Colonic mucosa (tissue), 4 donors: ENCODE measurements at regions not wholly inside any gene's neighbourhood (a gene's known extent, or its start where the extent isn't known, plus 50 kb on each side); places are given as distances from the start of the nearest gene placed in this dataset.

Source experiments
- DNase-seq: peaks from one replicate; pipeline ENCODE4 v3.0.0-alpha.2; 2020
- H3K27ac ChIP-seq: fragments of 200-600 bp; one replicate; pipeline ENCODE4 v1.8.0; 2021
- H3K27me3 ChIP-seq: fragments of 200-600 bp; one replicate; pipeline ENCODE4 v1.8.0; 2021
- H3K36me3 ChIP-seq: fragments of 200-600 bp; one replicate; pipeline ENCODE4 v1.8.0; 2021
- H3K4me1 ChIP-seq: fragments of 200-600 bp; one replicate; pipeline ENCODE4 v1.8.0; 2021; ENCODE audit warnings: mild to moderate bottlenecking
- H3K4me3 ChIP-seq: fragments of 200-600 bp; one replicate; pipeline ENCODE4 v1.8.0; 2021
- H3K9ac ChIP-seq, 2 donors: one replicate each; pipeline ENCODE4 v1.7.0; 2013; ENCODE audit warnings: control low read depth in 2 of 2, low read depth in 2 of 2, low read length in 2 of 2
- H3K9me3 ChIP-seq: fragments of 200-600 bp; one replicate; pipeline ENCODE4 v1.8.0; 2021
- intact Hi-C: fragments of 100-400 bp; cut with DNase I; formaldehyde crosslinking; loops from one replicate; pipeline ENCODE4 v1.14.1; 2022
- TF ChIP-seq, protein P1 (sequence below): fragments of 200-600 bp; IDR thresholded peaks from one replicate; pipeline ENCODE4 v1.8.0; 2022; ENCODE audit warnings: antibody characterized with exemption, mild to moderate bottlenecking
- donor health status: healthy.
- donor health status: DM: no; HTN: no; CAD: no.
- donor health status: DM: no; HTN: no; CAD: no.

DNA sequence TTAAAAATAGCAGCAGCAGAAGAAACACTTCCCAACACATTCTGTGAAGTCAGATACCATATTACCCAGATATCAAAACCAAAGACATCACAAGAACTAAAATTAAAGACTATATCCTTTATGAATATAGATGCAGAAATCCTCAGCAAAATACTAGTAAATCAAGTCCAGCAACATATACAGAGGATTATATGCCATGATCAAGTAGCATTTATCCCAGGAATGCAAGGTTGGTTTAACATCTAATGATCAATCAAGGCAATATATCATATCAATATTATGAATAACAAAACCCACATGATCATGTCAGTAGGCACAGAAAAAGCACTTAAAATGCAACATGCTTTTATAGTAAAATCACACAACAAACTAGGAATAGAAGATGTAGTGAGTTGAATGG, 88.1 kb downstream of the RPS24 start:
- intact Hi-C loops, result no loop called here
- H3K4me1 ChIP-seq, result no peaks in the 10 kb centered on the region
- no peaks in the 10 kb centered on the region for H3K36me3 ChIP-seq
- H3K4me3 ChIP-seq, result no peak overlapping the region
- H3K27me3 ChIP-seq, result no peaks in the 10 kb centered on the region
- TF ChIP-seq, protein P1, sequence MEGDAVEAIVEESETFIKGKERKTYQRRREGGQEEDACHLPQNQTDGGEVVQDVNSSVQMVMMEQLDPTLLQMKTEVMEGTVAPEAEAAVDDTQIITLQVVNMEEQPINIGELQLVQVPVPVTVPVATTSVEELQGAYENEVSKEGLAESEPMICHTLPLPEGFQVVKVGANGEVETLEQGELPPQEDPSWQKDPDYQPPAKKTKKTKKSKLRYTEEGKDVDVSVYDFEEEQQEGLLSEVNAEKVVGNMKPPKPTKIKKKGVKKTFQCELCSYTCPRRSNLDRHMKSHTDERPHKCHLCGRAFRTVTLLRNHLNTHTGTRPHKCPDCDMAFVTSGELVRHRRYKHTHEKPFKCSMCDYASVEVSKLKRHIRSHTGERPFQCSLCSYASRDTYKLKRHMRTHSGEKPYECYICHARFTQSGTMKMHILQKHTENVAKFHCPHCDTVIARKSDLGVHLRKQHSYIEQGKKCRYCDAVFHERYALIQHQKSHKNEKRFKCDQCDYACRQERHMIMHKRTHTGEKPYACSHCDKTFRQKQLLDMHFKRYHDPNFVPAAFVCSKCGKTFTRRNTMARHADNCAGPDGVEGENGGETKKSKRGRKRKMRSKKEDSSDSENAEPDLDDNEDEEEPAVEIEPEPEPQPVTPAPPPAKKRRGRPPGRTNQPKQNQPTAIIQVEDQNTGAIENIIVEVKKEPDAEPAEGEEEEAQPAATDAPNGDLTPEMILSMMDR, result no peak
- H3K9me3 ChIP-seq, result no peaks in the 10 kb centered on the region
- H3K27ac ChIP-seq, result no peak overlapping the region
- no peak overlapping the region for H3K9ac ChIP-seq
- DNase-seq, result no peak

DNA sequence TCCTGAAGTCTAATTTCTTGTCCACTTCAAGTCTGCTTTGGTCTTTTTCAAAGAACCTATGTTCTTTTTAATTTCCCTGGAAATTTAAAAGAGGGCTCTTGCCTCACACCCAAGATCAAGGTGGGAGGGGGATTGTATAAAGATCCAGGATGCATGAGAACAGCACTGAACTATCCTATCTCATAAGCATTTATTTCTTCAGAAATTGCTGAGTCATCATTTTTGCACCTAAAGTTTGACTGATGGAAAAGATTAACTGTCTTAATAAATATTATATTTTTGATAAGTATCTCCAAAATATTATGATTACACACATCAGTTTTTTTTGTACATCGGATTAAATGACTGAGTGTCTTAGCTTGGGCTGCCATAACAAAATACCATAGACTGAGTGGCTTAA, 90.5 kb downstream of the RPS24 start:
- TF ChIP-seq, protein P1, result no peak
- Histone ChIP-seq H3K36me3 (no peaks in the 10 kb centered on the region), H3K9me3 (no peaks in the 10 kb centered on the region), H3K4me1 (no peaks in the 10 kb centered on the region), H3K27ac (no peak overlapping the region), H3K4me3 (no peak overlapping the region), H3K27me3 (no peaks in the 10 kb centered on the region), H3K9ac (no peak overlapping the region)
- intact Hi-C loops, result no loop called here
- no peak for DNase-seq

DNA sequence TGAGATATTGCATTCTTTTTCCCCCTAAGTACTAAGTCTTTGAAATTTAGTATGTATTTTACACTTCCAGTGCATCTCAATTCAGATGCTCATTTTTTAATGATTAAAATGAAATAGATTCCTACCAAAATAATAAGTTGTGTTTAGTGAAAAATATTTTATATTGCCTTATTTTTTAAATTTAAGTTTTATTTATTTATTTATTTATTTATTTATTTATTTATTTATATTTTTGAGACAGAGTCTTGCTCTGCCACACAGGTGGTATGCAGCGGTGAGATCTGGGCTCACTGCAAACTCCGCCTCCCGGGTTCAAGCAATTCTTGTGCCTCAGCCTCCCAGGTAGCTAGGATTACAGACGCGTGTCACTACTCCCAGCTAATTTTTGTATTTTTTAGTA, 95.5 kb downstream of the RPS24 start:
- Histone ChIP-seq H3K27me3 (no peaks in the 10 kb centered on the region), H3K27ac (no peak overlapping the region), H3K4me3 (no peak overlapping the region), H3K9ac (no peak overlapping the region), H3K9me3 (no peaks in the 10 kb centered on the region), H3K36me3 (no peaks in the 10 kb centered on the region), H3K4me1 (no peaks in the 10 kb centered on the region)
- TF ChIP-seq, protein P1, result no peak
- intact Hi-C loops, result no loop called here
- DNase-seq, result no peak

DNA sequence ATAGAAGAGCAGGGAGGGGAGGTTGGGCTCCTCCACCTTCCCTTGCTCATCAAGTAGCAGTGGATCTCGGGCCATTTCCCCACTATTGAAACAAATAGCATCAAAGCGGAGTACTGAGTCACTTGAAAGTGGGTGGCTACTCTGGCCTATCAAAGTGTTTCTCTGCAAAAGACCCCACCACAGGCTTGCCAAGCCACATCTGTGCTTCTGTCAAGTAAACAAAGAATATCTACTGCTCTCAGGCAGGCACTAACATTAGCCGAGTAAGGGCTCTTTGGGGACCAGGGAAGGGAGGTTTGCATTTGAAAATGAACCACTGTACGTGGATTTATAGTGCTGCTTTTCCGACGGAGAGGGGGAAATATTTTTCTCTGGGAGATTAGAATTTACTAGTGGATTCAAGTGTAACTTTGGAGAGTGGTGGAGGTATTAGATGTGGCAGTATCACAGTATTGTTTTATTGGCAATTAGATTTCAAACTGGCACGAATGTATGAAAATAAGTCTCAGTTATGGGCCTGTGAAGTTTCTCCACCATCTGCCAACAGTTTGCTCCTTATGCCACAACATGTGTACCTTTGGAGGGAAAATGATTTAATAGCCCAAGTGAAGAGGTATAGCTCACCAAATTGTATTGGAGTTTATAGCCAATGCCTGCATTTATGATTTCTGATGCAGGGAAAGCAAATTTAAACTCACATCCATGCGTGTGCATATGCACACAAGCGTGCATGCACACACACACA, 97.5 kb downstream of the RPS24 start:
- Histone ChIP-seq H3K27ac (no peak overlapping the region), H3K9me3 (no peaks in the 10 kb centered on the region), H3K27me3 (no peaks in the 10 kb centered on the region), H3K9ac (no peak overlapping the region), H3K4me1 (no peaks in the 10 kb centered on the region), H3K36me3 (no peaks in the 10 kb centered on the region), H3K4me3 (no peak overlapping the region)
- intact Hi-C loops, result no loop called here
- TF ChIP-seq, protein P1, result no peak
- no peak for DNase-seq

DNA sequence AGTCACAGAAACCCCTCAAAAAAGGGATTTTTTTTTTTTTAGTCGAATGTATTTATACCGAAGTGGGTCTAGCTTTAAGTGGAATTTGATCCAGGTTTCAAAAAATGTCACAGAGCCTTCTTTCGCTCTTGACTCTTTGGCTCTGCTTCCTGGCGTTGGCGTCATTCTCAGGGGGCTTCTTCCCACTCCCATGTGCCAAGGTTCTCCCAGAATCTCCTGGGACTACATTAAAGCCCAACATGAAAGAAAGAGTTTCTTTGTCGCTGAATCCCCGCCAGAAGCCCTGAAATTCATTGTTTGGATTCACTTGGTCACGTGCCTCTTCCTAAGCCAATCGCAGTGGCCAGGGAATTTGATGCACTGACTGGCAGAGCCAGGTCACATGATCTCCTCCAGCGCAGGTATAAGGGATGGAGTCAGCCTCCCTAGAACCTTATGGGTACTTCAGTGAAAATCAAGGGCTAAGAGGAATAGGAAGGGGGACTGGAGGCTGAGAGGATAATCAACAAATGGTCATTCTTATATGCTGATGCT, 101.2 kb downstream of the RPS24 start:
- H3K27me3 ChIP-seq, result no peaks in the 10 kb centered on the region
- DNase-seq, result no peak
- intact Hi-C loops, result no loop called here
- no peak overlapping the region for H3K27ac ChIP-seq
- H3K4me3 ChIP-seq, result no peak overlapping the region
- no peaks in the 10 kb centered on the region for H3K4me1 ChIP-seq
- TF ChIP-seq, protein P1, result no peak
- no peak overlapping the region for H3K9ac ChIP-seq
- H3K9me3 ChIP-seq, result no peaks in the 10 kb centered on the region
- no peaks in the 10 kb centered on the region for H3K36me3 ChIP-seq
